ENCODE measurements at regions not wholly inside any gene's neighbourhood (a gene's known extent, or its start where the extent isn't known, plus 50 kb on each side); places are given as distances from the start of the nearest gene placed in this dataset.

DNA sequence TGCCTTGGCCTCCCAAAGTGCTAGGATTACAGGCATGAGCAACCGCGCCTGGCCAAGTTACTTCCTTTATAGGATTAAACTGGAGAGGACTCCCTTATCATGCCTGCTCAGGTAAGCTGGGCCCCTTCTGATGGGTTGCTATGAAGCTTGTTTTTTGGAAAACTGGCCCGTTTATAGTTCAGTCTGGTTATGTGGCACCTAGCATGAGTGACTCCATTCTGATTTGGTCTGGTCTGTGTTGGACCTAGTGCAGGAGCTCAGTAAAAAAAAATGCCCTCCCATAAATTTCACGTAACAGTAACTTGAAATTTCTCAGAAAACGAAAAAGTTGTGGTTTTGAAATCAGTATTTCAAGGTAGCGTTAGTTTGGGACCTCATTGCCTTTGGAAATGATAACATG is 448.4 kb downstream of the HACE1 start:
- no peak overlapping the region for H3K4me3 ChIP-seq (ENCODE audit: low read length)

DNA sequence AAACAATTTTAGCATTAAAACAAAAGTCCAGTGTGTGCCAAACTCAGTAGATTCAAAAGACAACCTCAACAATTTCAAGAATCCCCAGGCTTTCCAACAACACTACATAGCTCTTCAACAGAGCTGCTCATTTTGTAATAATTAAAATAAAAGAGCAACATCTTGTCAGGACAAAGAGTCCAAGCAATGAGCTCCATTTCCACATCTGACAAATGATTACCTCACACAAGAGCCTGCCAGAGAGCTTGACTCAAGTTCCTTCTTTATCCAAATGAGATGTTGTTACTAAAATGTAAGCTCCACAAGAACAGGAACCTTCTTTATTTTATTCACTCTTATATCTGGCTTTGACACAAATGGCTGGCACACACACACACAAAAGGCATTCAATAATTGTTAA is 449.8 kb downstream of the HACE1 start:
- Histone ChIP-seq H3K27me3 (ENCODE audit: insufficient read depth, low read length) (no peaks in the 10 kb centered on the region), H3K9me3 (ENCODE audit: low read depth, low read length) (no peaks in the 10 kb centered on the region), H3K4me3 (ENCODE audit: low read length) (no peak overlapping the region), H3K4me1 (ENCODE audit: insufficient read depth, low read length) (no peaks in the 10 kb centered on the region)

More for the DNA sequence above, 448.4 kb downstream of the HACE1 start:
- H3K9me3 ChIP-seq (ENCODE audit: low read depth, low read length) = no peaks in the 10 kb centered on the region
- no peaks in the 10 kb centered on the region for H3K27me3 ChIP-seq (ENCODE audit: insufficient read depth, low read length)
- no peaks in the 10 kb centered on the region for H3K4me1 ChIP-seq (ENCODE audit: insufficient read depth, low read length)

DNA sequence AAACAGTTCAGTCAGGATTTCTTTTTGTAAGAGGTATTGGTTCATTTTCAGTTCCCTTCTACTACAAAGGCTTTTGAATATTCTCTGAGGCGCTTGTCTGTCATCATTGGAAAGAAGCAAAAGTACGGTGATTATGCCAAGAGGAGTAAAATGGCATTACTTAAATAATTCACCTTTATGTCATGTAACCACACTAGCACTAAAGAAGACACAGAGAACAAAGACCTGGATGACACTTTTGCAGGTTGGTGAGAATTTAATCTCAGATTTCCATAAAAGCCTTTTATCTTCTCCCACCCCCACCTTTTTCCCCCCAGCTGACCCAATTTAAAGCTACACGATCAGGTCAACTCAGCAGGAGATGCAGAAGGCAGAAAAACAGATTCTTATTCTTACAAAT is 451.8 kb downstream of the HACE1 start:
- no peaks in the 10 kb centered on the region for H3K27me3 ChIP-seq (ENCODE audit: insufficient read depth, low read length)
- H3K4me1 ChIP-seq (ENCODE audit: insufficient read depth, low read length) = no peaks in the 10 kb centered on the region
- H3K4me3 ChIP-seq (ENCODE audit: low read length) = no peak overlapping the region
- H3K9me3 ChIP-seq (ENCODE audit: low read depth, low read length) = no peaks in the 10 kb centered on the region

DNA sequence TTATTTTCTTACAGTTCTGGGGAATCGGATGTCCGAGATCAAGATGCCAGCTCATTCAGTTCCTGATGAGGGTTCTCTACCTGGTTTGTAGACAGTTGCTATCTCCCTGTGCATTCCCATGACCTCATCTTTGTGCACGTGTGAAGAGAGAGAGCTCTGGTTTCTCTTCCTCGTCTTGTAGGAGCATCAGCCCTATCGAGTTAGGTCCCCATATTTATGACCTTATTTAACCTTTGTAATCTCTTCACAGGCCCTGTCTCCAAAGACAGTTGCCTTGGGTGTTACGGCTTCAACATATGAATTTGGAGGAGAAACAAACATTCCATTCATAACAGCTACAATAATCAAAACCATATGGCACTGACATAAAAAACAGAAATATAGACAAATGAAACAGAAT is 455.3 kb downstream of the HACE1 start:
- H3K4me1 ChIP-seq (ENCODE audit: insufficient read depth, low read length) = no peaks in the 10 kb centered on the region
- no peak overlapping the region for H3K4me3 ChIP-seq (ENCODE audit: low read length)
- H3K27me3 ChIP-seq (ENCODE audit: insufficient read depth, low read length) = no peaks in the 10 kb centered on the region
- no peaks in the 10 kb centered on the region for H3K9me3 ChIP-seq (ENCODE audit: low read depth, low read length)

DNA sequence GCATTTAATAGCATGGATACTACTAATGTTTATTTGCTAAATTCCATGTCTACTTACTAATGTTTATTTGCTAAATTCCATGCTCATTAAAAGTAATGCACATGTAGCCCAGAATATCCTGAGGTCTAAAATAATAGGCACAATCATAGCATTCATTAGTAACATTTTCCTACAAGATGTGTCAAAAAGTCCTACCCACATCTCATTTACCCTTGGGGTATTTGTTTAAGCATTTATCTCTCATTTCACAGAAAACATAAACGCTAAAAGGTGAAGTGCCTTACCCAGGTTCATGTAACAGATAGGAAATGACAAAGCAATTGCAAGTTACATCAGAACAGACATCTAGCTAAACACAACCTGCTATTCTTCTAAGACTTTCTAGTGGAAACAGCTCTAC is 457.1 kb downstream of the HACE1 start:
- H3K9me3 ChIP-seq (ENCODE audit: low read depth, low read length) = no peaks in the 10 kb centered on the region
- H3K27me3 ChIP-seq (ENCODE audit: insufficient read depth, low read length) = no peaks in the 10 kb centered on the region
- no peaks in the 10 kb centered on the region for H3K4me1 ChIP-seq (ENCODE audit: insufficient read depth, low read length)
- H3K4me3 ChIP-seq (ENCODE audit: low read length) = no peak overlapping the region

DNA sequence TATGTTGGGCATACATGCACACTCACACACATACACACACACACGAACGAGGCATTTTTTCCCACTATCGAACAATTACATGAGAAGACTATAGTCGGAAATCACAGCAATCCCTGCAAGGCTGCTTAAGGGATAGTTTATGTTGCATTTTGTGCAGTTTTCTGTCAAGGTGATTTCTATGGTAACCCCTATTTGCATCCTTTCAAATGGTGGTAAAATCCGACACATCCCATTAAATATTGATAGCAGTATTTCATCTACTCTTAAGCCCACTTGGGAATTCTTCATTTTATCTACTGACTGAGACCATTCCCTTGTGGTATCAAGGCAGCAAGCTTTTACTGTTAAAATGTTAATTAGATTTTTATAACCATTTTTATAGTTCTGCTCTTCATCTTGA is 457.8 kb downstream of the HACE1 start:
- no peaks in the 10 kb centered on the region for H3K4me1 ChIP-seq (ENCODE audit: insufficient read depth, low read length)
- H3K9me3 ChIP-seq (ENCODE audit: low read depth, low read length) = no peaks in the 10 kb centered on the region
- H3K27me3 ChIP-seq (ENCODE audit: insufficient read depth, low read length) = no peaks in the 10 kb centered on the region
- H3K4me3 ChIP-seq (ENCODE audit: low read length) = no peak overlapping the region

DNA sequence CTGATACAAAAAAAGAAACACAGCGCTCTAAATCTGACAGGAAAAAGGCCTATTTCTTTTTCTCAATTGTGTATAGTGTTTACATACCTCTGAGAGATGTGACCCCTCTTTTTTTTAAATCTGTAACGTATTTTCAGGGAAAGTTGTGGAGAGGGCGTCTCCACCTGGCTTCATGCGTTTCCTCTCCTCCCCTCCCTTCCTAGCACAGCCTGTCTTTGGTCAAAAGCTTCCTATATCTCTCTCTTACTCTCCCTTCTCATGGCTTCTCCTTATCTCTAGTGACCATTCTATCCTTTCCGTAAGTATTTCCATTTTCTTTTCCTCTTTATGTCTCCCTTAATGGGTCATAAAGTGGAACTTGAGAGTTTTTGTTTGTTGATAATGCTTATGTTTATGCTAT is 458.9 kb downstream of the HACE1 start:
- no peaks in the 10 kb centered on the region for H3K4me1 ChIP-seq (ENCODE audit: insufficient read depth, low read length)
- no peak overlapping the region for H3K4me3 ChIP-seq (ENCODE audit: low read length)
- H3K9me3 ChIP-seq (ENCODE audit: low read depth, low read length) = no peaks in the 10 kb centered on the region
- no peaks in the 10 kb centered on the region for H3K27me3 ChIP-seq (ENCODE audit: insufficient read depth, low read length)

DNA sequence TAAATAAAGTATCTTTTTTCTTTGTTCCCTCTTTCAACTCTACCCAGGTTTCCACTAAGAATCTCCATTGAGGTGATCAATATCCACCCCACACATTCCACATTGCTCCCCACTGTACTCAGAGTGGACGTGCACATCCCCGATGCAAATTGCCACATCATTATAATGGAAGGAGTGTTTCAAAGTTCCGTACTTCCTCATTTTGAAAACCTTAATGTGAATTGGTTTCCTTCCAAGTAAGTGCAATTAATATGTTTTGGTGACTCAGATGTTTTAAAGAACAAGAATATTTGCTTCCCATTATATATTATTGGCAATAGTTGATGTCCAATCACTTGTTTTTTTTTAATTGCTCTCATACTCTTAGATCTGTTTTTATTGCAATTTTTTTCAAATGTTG is 463.6 kb downstream of the HACE1 start:
- Histone ChIP-seq H3K4me1 (ENCODE audit: insufficient read depth, low read length) (no peaks in the 10 kb centered on the region), H3K4me3 (ENCODE audit: low read length) (no peak overlapping the region), H3K27me3 (ENCODE audit: insufficient read depth, low read length) (no peaks in the 10 kb centered on the region), H3K9me3 (ENCODE audit: low read depth, low read length) (no peaks in the 10 kb centered on the region)

DNA sequence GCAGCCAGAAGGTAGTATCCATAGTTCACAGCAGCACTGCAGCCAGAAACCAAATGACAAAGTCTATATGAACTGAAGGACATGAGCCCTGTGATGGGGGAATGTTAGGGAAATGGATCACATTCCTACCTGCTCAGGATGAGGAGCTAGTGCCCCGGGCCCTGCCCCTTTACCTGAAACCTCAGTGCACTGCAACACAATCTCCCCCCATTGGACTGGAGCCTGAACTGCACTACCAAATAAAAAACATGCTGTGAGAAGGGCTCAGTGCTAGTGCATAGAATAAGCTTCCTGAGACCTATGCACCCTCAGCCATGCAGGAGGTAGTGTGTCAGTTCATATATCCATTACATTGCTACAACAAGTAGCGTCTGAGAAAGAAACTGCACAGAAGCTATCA is 477.8 kb downstream of the HACE1 start:
- Histone ChIP-seq H3K4me3 (ENCODE audit: low read length) (no peak overlapping the region), H3K9me3 (ENCODE audit: low read depth, low read length) (peaks cover 6% of the 10 kb centered on the region), H3K27me3 (ENCODE audit: insufficient read depth, low read length) (peaks cover 3% of the 10 kb centered on the region), H3K4me1 (ENCODE audit: insufficient read depth, low read length) (no peaks in the 10 kb centered on the region)

DNA sequence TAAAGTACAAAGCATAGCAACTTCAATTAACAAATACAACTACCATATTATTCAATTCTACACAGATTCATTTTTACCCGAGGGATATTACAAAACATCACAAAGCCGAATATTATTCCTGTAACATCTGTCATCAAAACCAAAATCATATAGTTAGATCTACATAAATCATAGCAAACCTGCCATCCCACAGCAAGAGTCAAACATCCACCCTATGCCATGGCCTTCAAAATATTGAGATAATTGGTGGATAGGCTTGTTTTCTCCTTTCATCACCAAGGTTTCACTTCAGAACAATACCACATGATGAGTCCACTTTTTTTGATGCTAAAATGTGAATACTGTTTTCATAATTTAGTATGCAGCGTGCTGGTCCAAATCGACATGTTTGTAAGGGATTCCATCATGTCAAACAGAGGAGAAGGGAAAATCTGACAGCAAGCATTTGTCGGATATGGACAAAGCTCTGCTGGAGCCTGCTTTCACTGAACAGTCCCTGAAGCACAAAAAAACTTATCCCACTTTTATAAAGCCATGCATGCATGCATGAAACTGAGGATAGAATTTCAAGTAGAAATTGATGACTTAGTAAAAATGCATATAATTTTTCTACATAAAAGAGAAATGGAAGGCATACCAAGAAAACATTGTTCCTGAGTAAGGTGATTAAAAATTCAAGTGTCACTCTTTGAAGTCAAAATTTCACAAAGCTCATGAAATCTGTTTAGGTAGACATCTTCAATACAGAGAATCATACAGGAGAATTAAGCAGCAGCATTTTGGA is 494.1 kb downstream of the HACE1 start:
- Histone ChIP-seq H3K27me3 (ENCODE audit: insufficient read depth, low read length) (no peaks in the 10 kb centered on the region), H3K4me3 (ENCODE audit: low read length) (no peak overlapping the region), H3K4me1 (ENCODE audit: insufficient read depth, low read length) (no peaks in the 10 kb centered on the region), H3K9me3 (ENCODE audit: low read depth, low read length) (no peaks in the 10 kb centered on the region)

DNA sequence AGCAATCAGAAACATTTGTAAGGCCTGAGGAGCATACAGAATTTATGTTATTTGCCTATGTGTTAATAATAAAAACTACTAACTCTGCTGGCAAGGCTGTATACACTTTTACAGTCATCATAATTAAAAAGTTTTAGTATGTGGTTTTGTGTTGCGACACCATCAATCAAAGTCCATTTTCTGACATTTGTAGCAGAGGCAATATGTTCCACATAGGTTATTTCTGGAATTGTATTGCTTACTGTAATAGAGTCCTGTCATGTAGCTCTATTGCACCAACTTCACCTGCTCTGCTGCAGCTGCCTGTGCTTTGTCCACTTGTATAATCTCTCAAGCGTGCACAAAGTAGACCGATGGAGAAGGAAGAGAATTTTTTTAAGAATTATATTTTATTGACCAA is 501.8 kb downstream of the HACE1 start:
- Histone ChIP-seq H3K9me3 (ENCODE audit: low read depth, low read length) (no peaks in the 10 kb centered on the region), H3K4me1 (ENCODE audit: insufficient read depth, low read length) (no peaks in the 10 kb centered on the region), H3K4me3 (ENCODE audit: low read length) (no peak overlapping the region), H3K27me3 (ENCODE audit: insufficient read depth, low read length) (no peaks in the 10 kb centered on the region)

DNA sequence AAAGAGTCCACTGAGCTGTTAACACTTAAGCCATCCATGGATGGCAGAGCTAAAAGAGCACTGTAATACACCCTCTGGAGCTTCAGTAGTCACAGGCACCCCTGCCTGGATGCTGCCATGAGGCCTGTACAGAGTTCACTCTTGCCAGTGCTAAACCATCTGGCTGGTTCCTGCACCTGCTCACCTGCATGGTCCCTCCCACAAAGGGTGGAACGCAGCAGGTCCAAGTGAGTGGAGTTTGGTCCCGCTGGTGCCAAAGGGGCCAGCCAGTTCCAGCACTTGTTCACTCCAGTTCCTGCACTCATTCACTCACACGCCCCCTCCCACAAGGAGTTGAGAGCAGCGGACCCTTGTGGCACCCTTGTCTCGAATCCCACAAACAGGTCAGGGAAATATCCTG is 503.5 kb downstream of the HACE1 start:
- Histone ChIP-seq H3K9me3 (ENCODE audit: low read depth, low read length) (no peaks in the 10 kb centered on the region), H3K4me1 (ENCODE audit: insufficient read depth, low read length) (no peaks in the 10 kb centered on the region), H3K4me3 (ENCODE audit: low read length) (no peak overlapping the region), H3K27me3 (ENCODE audit: insufficient read depth, low read length) (no peaks in the 10 kb centered on the region)

DNA sequence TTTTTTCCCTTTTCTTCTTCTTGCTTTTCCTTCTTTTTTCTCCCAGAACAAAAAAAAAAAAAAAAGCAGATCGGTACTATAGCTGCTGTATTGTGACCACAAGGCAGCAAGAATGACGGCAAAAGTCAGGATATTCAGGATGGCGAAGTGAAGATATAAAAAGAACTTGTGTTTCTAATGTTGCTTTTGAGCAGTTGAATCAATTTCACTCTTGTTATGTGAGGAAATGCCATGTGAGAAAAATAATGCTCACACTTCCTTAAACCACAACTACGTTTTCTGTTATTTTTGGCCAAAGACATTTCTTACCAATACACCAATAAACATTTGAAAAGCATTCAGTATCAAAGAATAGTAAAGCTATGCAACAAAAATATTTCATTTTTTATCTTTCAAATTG is 510.5 kb downstream of the HACE1 start:
- H3K27me3 ChIP-seq (ENCODE audit: insufficient read depth, low read length) = no peaks in the 10 kb centered on the region
- H3K9me3 ChIP-seq (ENCODE audit: low read depth, low read length) = peaks cover 6% of the 10 kb centered on the region
- no peak overlapping the region for H3K4me3 ChIP-seq (ENCODE audit: low read length)
- no peaks in the 10 kb centered on the region for H3K4me1 ChIP-seq (ENCODE audit: insufficient read depth, low read length)

DNA sequence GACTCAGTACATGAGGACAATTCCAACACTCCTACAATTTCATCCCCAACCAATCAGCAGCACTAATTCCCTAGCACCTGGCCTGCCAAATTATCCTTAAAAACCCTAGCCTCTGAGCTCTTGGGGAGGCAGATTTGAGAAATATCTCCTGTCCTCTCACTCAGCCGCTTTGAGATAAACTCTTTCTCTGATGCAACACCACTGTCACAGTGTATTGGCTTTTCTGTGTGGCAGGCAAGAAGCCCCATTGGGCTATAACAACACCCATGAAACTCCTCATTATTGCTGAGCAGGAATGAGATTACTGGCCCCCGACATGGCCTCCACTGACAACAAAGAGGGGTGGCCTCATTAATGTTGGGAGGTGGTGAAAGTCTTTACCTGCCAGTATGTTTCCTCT is 515.5 kb downstream of the HACE1 start:
- Histone ChIP-seq H3K4me1 (ENCODE audit: insufficient read depth, low read length) (no peaks in the 10 kb centered on the region), H3K27me3 (ENCODE audit: insufficient read depth, low read length) (no peaks in the 10 kb centered on the region), H3K9me3 (ENCODE audit: low read depth, low read length) (peaks cover 8% of the 10 kb centered on the region), H3K4me3 (ENCODE audit: low read length) (no peak overlapping the region)

DNA sequence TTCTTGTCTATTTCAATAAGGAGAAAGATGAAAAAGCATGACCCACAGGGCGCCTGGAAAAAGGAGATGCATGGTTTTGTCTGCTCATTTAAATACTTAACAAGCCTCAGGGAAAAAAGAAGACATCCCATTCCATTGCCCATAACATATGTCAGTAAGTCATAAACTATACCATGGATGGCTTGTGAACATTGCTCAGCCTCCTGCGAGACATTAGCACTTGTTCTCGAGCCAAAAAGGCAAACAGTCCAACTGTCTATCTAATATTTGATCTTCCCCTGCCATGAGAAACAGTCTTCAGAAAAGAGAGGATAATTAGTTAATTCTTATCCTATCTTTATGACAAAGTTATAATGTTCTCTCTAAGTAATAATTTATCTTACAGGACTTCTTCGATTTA is 527.4 kb downstream of the HACE1 start:
- no peaks in the 10 kb centered on the region for H3K27me3 ChIP-seq (ENCODE audit: insufficient read depth, low read length)
- no peak overlapping the region for H3K4me3 ChIP-seq (ENCODE audit: low read length)
- no peaks in the 10 kb centered on the region for H3K9me3 ChIP-seq (ENCODE audit: low read depth, low read length)
- H3K4me1 ChIP-seq (ENCODE audit: insufficient read depth, low read length) = no peaks in the 10 kb centered on the region

DNA sequence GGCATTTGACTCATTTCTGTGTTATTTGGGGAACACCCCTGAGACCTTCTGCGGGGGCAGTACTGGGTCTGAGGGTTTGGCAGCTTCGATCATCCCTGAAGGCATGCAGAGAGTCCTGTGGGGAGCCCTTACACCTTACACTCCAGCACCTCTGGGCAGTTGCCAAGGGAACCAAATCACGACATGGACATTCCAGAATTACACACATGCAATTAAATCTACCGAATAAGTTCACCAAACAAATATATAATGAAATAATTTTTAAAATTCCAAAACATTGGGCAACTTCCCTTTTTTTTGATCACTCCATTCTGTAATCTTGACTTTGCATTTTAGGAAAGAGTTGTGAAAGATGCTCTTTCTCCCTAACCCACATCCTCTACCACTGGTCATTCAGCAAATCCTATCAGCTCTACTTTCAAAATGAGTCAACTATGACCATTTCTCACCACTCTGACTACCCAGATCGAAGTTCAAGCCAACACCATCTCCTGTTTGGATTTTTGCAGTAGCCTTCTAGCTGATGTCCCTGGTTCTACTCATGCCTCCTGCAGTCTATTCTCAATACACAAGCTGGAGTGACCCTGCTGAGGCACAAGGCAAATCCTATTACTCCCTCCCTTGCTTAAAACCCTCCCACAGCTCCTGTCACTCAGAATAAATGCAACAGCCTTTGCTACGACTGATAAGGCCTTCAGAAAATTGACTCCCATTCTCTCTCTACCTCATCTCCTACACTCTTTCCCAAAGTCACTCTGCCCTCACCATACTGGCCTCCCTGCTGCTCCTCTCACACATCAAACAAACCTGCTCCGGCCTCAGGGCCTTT is 533.3 kb downstream of the HACE1 start:
- no peak overlapping the region for H3K4me3 ChIP-seq (ENCODE audit: low read length)
- H3K27me3 ChIP-seq (ENCODE audit: insufficient read depth, low read length) = no peaks in the 10 kb centered on the region
- no peaks in the 10 kb centered on the region for H3K4me1 ChIP-seq (ENCODE audit: insufficient read depth, low read length)
- H3K9me3 ChIP-seq (ENCODE audit: low read depth, low read length) = no peaks in the 10 kb centered on the region

Measured in mononuclear cell (primary cell).